ENCODE measurements at regions not wholly inside any gene's neighbourhood (a gene's known extent, or its start where the extent isn't known, plus 50 kb on each side); places are given as distances from the start of the nearest gene placed in this dataset.

DNA sequence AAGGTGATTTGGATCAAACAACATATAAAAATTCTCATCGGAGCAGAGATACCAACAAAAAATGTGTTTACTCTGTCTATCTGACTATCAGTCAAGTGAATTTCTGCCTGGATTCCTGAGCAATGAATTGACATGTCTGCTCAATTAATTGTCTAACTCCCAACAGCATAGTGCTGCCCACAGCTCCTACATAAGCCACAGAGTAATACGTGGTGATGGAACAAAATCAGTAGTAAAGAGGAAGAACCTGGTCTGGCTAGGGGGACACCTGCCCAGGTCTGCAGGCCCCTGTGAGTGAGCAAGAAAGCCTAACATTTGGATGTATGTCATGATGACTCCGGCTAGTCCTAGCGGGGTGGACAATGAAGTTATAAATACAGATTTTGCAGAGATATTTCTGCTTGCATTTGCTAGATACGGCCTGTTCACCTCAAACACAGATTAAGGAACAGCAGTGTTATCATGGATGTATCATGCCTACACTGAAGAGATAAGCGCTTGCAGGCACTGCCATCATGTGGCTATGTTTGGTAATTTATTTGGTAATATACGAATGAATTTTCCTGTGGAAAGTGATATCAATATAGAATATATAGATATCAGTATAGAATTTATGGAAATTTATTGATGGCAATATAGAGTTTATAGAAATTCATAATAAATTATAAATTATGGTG lies 69.6 kb upstream of the LRRC8B start (continued):
- TF ChIP-seq ELK1 (IDR thresholded peaks at IDR 0.05; ENCODE audit: borderline replicate concordance, low read depth, low read length) (no peak), BHLHE40 (IDR thresholded peaks at IDR 0.05; ENCODE audit: low read depth, low read length) (no peak)

GRCh38 chr1:89457046-89457445 lies 67.6 kb upstream of the LRRC8B start:
- Histone ChIP-seq H2BK5ac (ENCODE audit: low read depth, low read length, poor library complexity, severe bottlenecking) (no peak overlapping the region), H3K14ac (replicated peaks; ENCODE audit: low read depth, low read length) (no peak overlapping the region), H3K4ac (ENCODE audit: low read depth, low read length) (no peak overlapping the region), H2BK20ac (ENCODE audit: low read depth, low read length) (no peak overlapping the region), H3K9ac (ENCODE audit: low read depth, low read length) (no peak overlapping the region), H3K27me3 (ENCODE audit: control insufficient read depth, insufficient read depth, low read length) (no peaks in the 10 kb centered on the region), H4K5ac (ENCODE audit: low read depth, low read length) (no peak overlapping the region), H3K18ac (ENCODE audit: low read depth, low read length) (no peak overlapping the region), H3K56ac (ENCODE audit: extremely low read depth, insufficient read depth, low read length) (no peak overlapping the region), H3K4me1 (ENCODE audit: control insufficient read depth, insufficient read depth, low read length) (no peaks in the 10 kb centered on the region), H4K8ac (ENCODE audit: low read depth in 2 of 2, low read length in 2 of 2) (no peak overlapping the region), H2AK5ac (ENCODE audit: low read depth, low read length) (no peak overlapping the region), H4K20me1 (ENCODE audit: insufficient read depth, low read length) (no peaks in the 10 kb centered on the region), H2AFZ (replicated peaks; ENCODE audit: low read length, poor library complexity) (no peak overlapping the region), H3K79me1 (ENCODE audit: low read depth in 1 of 2, low read length in 2 of 2) (no peaks in the 10 kb centered on the region), H3K27ac (ENCODE audit: insufficient read depth, low read length) (no peak overlapping the region), H3K9me3 (ENCODE audit: control insufficient read depth, insufficient read depth, low read length) (no peaks in the 10 kb centered on the region), H4K91ac (ENCODE audit: insufficient read depth, low read depth, low read length) (no peak overlapping the region), H3K4me3 (ENCODE audit: insufficient read depth, low read depth, low read length) (no peak overlapping the region), H2BK15ac (ENCODE audit: low read depth, low read length) (no peak overlapping the region), H3K4me2 (ENCODE audit: low read depth, low read length) (no peak overlapping the region), H3K36me3 (ENCODE audit: control insufficient read depth, insufficient read depth, low read length) (no peaks in the 10 kb centered on the region), H2AK9ac (replicated peaks; ENCODE audit: low read depth, low read length, poor library complexity) (no peak overlapping the region), H3K23ac (ENCODE audit: low read depth, low read length) (no peak overlapping the region), H3K9me1 (ENCODE audit: insufficient read depth, low read length) (no peaks in the 10 kb centered on the region), H2BK120ac (ENCODE audit: low read depth, low read length) (no peak overlapping the region)
- ChIA-PET POLR2A (ENCODE audit: unreplicated experiment) (interaction anchor here (0.5 kb wide), 1 partner anchor 475 kb away, joined by 4 read pairs; no protein-coding TSS in a partner anchor), CTCF (interaction anchor here (1.0 to 1.4 kb wide), 2 partner anchors 371 to 483 kb away, joined by 3 read pairs; no protein-coding TSS in a partner anchor)
- no TSS peak for BruUV-seq (replicated peaks)
- no peak for TF ChIP-seq CHD1 (IDR thresholded peaks at IDR 0.05; ENCODE audit: low read depth, low read length)
- no peak for TF ChIP-seq RCOR1 (IDR thresholded peaks at IDR 0.05; ENCODE audit: insufficient replicate concordance, low read length)
- no peak for TF ChIP-seq USF2 (IDR thresholded peaks at IDR 0.05; ENCODE audit: low read depth, low read length)
- no peak for DNase-seq
- intact Hi-C loops (cut with micrococcal nuclease), result loop anchor here (5.0 to 10.0 kb wide), 2 partner anchors 100 to 852 kb away; no protein-coding TSS in a partner anchor
- no CpG with 5 or more reads among the region's 1 CpG for WGBS, 2 experiments (ENCODE audit: extremely low coverage in 2 of 2, insufficient read length in 1 of 2)
- dilution Hi-C loops (cut with HindIII; ENCODE audit: low sequenced_read_pairs, unreplicated experiment), result no loop called here
- in situ Hi-C loops (cut with MboI; ENCODE audit: low sequenced_read_pairs), result no loop called here
- ATAC-seq (ENCODE audit: low read depth), result no peak
